Suppressor macrophage treated with lipopolysaccharide for 4 hours (primary cell): ENCODE measurements at regions not wholly inside any gene's neighbourhood (a gene's known extent, or its start where the extent isn't known, plus 50 kb on each side); places are given as distances from the start of the nearest gene placed in this dataset.
"Not testable (repeated sequence)": the region's sequence is repeated elsewhere in the genome, so short reads cannot be mapped to it uniquely, and the experiment has no call there.

Experiments used
- DNase-seq: peaks from one replicate; pipeline ENCODE4 v3.0.0-alpha.2; 2020

DNA sequence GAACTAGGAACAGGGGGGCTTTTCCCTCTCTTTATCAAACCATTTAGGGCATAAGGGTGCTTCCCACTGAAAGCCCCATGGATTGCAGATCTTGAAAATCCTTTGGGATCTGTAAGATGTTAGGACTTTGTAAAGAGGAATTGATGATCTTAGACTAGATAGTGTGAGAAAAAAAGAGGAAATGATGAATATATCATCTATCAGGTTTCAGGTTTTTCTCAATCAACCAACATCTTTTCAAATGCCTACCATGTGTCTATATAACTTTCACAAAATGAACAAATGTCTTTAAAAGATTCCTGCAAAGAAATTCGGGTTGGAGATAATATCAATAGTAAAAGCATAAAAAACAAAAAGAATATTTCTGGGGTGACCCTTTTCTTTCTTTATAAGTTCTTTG is 50.1 kb downstream of the KCNC4 start:
- DNase-seq: no peak

DNA sequence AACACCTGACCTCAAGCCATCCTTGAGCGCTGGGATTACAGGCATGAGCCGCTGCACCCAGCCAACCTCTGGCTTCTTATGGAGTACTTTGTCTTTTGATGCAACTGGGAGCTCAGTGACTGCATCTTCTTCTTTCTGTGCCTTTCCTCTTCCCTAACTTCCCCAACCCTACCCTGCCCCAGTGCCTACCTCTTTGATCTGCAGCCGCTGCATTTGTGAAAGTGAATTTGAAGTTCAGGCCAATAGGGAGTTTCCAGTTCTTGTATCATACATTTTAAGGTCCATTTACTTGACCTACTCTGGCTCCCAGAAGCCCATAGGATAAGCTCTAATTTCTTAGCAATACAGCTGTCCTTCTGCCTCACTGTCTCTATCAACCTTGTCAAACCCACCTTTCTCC is 52.2 kb downstream of the KCNC4 start:
- DNase-seq: peak; percentile 20

- DNase-seq: no peak
Measured at GRCh38 chr1:110262846-110263631, 52.9 kb downstream of the KCNC4 start.

DNA sequence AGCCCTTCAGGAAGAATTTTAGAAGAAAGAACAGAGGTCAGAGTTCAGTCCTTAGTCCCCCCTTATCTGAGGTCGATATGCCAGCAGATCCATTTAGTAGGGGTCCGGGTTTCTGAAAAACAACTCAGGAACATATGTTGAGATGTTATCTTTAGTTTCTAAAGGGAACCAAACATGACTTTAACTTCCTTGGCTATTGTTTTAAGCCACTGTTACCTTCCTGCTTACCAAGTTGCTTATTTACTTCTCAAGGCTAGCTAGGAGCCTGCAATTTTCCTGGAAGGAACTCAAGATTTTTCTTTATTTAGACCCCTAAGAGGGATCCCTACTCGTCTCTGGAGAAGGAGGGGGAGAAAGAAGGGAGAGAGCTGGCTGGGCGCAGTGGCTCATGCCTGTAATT is 54.3 kb downstream of the KCNC4 start:
- no peak for DNase-seq

DNA sequence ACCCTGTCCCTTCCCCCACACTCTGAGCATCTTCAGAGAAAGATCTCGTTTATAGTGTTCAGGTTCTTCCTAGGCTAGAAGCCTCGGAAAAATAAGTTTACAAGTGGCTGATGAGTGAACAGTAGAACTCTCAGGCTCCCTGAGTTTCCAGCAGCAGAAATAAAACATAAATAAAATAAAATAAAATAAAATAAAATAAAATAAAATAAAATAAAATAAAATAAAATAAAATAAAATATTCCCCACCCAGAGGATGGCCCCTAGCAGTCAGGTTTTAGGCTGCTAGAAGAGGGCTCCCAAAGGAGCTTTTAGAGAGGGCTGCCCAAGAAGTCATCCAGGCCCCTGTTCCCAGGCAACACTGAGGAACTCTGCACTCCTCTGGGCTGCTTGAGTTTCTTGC is 55.1 kb downstream of the KCNC4 start:
- no peak for DNase-seq

DNA sequence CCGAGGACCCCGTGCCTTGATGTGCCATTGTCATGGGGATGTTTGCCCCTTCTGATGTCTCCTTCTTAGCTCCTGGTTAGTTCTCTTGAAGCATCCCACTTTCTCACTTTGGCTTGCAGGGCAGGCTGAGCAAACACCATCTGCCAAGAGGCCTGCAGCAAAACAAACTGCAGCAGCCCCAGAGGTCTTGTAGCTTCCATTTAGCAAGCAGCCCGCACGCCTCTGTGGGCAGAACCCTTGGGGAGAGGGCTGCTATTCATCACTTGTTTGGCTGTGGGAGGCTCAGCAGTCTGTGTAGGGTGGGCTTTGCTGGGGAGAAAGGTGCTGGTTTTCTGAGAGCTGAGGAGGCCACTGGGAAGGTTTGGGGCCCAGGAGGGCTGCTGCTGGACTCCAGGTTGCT is 56.7 kb downstream of the KCNC4 start:
- DNase-seq: no peak

GRCh38 chr1:110267260-110267659 is 57.1 kb downstream of the KCNC4 start:
- DNase-seq: no peak

GRCh38 chr1:110272045-110272444 is 61.9 kb downstream of the KCNC4 start:
- no peak for DNase-seq

DNA sequence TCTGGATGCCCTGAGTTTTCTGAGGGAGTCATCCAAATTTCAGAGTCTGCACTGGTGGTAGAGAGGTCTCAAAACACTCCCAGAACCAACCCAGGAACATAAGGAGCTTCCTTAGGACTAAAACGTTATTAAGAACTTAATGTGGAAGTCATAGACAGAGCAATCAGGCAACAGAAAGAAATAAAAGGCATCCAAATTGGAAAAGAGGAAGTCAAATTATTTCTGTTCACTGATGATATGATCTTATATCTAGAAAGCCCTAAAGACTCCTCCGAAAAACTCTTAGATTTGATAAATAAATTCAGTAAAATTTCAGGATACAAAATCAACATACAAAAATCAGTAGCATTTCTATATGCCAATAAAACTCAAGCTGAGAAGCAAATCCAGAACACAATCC is 63.7 kb downstream of the KCNC4 start:
- DNase-seq: not testable (repeated sequence)

DNA sequence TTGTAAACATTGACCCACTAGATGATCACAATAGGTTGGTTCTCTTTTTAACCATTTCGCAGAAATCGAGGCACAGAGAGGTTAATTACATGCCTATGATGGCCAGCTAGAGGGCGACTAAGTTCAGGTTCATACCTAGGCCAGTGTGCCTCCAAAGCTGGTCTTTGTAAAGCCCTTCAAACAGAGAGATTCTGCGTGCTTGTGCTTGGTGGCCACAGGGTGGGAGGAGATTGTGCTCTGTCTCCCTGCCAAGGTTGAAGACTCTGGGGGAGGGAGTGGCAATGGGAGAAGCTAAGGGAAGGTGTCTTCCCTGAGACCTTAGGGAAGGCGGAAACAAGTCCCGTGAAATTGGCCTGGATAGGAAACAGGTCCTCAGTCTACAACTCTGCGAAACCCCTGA is 59.1 kb upstream of the RBM15 start:
- DNase-seq: no peak

DNA sequence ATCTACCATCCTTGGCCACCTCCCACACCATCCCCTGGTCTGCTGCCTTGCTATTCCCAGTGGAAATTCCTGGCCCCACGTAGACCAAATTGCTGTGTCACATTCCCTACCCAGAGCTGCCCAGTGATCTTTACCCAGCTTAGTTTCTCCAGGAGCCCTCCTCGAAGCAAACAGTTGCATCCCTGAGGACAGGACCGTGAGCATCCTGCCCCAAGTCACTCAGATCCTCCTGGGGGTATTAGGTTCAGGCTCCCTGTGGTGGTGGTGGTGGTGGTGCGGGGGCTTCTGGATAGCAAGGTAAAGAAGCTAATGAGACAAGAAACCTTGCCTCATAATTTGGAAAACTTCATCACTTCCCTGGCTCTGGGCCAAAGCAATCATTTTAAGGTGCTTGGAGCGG is 58.4 kb upstream of the RBM15 start:
- no peak for DNase-seq

GRCh38 chr1:110281363-110282290 is 57.5 kb upstream of the RBM15 start:
- no peak for DNase-seq

DNA sequence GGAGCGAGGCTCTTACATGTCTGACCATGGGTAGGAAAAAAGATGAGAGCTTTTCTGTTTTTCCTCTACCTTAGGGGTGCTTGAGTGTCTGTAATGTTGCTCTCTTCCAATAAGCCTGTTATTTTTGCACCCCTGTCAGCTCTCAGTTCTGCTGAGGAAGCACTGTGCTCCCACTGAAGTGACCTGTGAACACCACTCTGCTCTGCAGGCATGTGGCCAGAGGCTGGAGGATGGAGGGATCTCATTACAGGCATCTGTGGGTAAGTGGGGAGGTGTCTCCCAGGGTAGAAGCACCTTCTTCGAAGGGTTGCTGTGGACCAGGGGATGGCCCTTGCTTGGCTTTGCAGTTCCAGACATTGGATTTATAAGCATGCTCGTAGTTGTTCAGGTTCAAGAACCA is 56.8 kb upstream of the RBM15 start:
- no peak for DNase-seq

DNA sequence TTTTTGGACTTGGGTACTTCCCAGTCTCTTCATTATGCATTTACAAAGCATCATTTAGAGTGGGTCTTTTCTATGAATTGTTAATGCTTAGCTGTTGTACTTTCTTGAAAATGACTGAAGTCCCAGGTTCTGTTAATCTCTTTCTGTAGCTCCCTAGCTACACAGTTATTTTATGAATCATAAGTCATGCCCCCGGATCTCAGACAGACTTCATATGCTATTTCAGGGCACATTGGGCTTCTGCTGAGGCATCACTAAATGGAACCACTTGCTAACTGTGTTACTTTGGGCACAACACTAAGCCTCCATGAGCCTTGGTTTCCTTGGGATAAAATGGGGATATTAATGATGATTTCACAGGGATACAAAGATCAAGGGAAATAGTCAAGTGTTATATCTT is 55.5 kb upstream of the RBM15 start:
- DNase-seq: no peak

GRCh38 chr1:110285316-110285715 is 53.9 kb upstream of the RBM15 start:
- DNase-seq: no peak

GRCh38 chr1:110286564-110286963 is 52.6 kb upstream of the RBM15 start:
- DNase-seq: peak; percentile 64

DNA sequence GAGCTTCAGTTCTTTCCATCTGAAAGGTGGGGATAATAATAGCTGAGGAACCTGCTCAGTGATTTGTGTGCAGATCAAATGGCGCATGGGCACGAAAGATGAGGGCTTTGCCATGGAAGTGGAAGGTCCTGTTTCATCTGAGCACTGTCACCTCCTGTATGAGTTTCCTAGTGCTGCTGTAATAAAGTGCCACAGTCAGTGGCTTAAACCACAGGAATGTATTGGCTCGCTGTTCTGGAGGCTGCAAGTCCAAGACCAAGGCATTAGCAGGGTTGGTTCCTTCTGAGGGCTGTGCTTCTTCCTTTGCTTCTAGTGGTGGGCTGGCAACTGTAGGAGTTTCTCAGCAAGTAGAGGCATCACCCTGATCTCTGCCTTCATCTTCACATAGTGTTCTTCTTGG is 51.1 kb upstream of the RBM15 start:
- no peak for DNase-seq
